ENCODE measurements at regions not wholly inside any gene's neighbourhood (a gene's known extent, or its start where the extent isn't known, plus 50 kb on each side); places are given as distances from the start of the nearest gene placed in this dataset.

GRCh38 chr2:220182790-220183189 lies 555.4 kb downstream of the SLC4A3 start:
- no peak for DNase-seq

GRCh38 chr2:220185766-220186305 lies 558.4 kb downstream of the SLC4A3 start:
- no peak for DNase-seq

- no peak for DNase-seq
Observed at GRCh38 chr2:220188031-220188430, 560.6 kb downstream of the SLC4A3 start.

- DNase-seq: no peak
Observed at GRCh38 chr2:220191031-220191430, 563.6 kb downstream of the SLC4A3 start.

GRCh38 chr2:220191737-220192136 lies 564.3 kb downstream of the SLC4A3 start:
- DNase-seq: no peak

GRCh38 chr2:220192994-220193753 lies 565.7 kb downstream of the SLC4A3 start:
- DNase-seq: no peak

- no peak for DNase-seq
Observed at GRCh38 chr2:220194630-220195584, 567.5 kb downstream of the SLC4A3 start.

GRCh38 chr2:220198896-220199295 lies 571.5 kb downstream of the SLC4A3 start:
- no peak for DNase-seq

- DNase-seq: no peak
Observed at GRCh38 chr2:220202066-220202465, 574.6 kb downstream of the SLC4A3 start.

- DNase-seq: no peak
Observed at GRCh38 chr2:220209093-220209492, 581.7 kb downstream of the SLC4A3 start.

GRCh38 chr2:220209751-220210150 lies 582.3 kb downstream of the SLC4A3 start:
- no peak for DNase-seq

- no peak for DNase-seq
Observed at GRCh38 chr2:220212296-220213080, 585.1 kb downstream of the SLC4A3 start.

GRCh38 chr2:220215785-220216184 lies 588.4 kb downstream of the SLC4A3 start:
- DNase-seq: peak; percentile 40

- no peak for DNase-seq
Observed at GRCh38 chr2:220219371-220219770, 591.9 kb downstream of the SLC4A3 start.

- DNase-seq: no peak
Observed at GRCh38 chr2:220220009-220220408, 592.6 kb downstream of the SLC4A3 start.

GRCh38 chr2:220221992-220222391 lies 594.6 kb downstream of the SLC4A3 start:
- DNase-seq: no peak

GRCh38 chr2:220224691-220225543 lies 597.5 kb downstream of the SLC4A3 start:
- no peak for DNase-seq

GRCh38 chr2:220226076-220226475 lies 598.6 kb downstream of the SLC4A3 start:
- DNase-seq: no peak

- no peak for DNase-seq
Observed at GRCh38 chr2:220226546-220226945, 599.1 kb downstream of the SLC4A3 start.

GRCh38 chr2:220227266-220227920 lies 600.0 kb downstream of the SLC4A3 start:
- no peak for DNase-seq

GRCh38 chr2:220228310-220229006 lies 601.0 kb downstream of the SLC4A3 start:
- no peak for DNase-seq

Measured in NCI-H510A (cell line).